ENCODE measurements at regions not wholly inside any gene's neighbourhood (a gene's known extent, or its start where the extent isn't known, plus 50 kb on each side); places are given as distances from the start of the nearest gene placed in this dataset.

GRCh38 chr14:49058511-49058910, 527.7 kb downstream of the RPS29 start:
- TF ChIP-seq CTCF (IDR thresholded peaks at IDR 0.05) (no peak), EZH2phosphoT487 (IDR thresholded peaks at IDR 0.05) (no peak), EZH2 (IDR thresholded peaks at IDR 0.05) (no peak)

Data from neural progenitor cell (in vitro differentiated cells).